Choroid plexus epithelial cell (primary cell): ENCODE measurements at regions not wholly inside any gene's neighbourhood (a gene's known extent, or its start where the extent isn't known, plus 50 kb on each side); places are given as distances from the start of the nearest gene placed in this dataset.

Experiments
- DNase-seq: peaks from one replicate; pipeline ENCODE4 v3.0.0-alpha.2; 2010; ENCODE audit warnings: low read depth
- H3K4me3 ChIP-seq: 2 replicates; pipeline ENCODE4 v1.5.1; 2011; ENCODE audit warnings: low read depth, mild to moderate bottlenecking, control low read depth, low read length, moderate library complexity
- CTCF ChIP-seq: conservative IDR thresholded peaks from 2 replicates; pipeline ENCODE4 v1.5.1; 2011; ENCODE audit warnings: low read depth, mild to moderate bottlenecking, control low read depth, inconsistent platforms, low read length, moderate library complexity

GRCh38 chr6:94005835-94006234 lies 586.5 kb upstream of the EPHA7 start:
- no peak for TF ChIP-seq CTCF
- no peak for DNase-seq
- H3K4me3 ChIP-seq, result no peak overlapping the region

GRCh38 chr6:93992976-93993375 lies 573.6 kb upstream of the EPHA7 start:
- H3K4me3 ChIP-seq, result no peak overlapping the region
- peak; percentile 46 for DNase-seq
- TF ChIP-seq CTCF, result no peak

DNA sequence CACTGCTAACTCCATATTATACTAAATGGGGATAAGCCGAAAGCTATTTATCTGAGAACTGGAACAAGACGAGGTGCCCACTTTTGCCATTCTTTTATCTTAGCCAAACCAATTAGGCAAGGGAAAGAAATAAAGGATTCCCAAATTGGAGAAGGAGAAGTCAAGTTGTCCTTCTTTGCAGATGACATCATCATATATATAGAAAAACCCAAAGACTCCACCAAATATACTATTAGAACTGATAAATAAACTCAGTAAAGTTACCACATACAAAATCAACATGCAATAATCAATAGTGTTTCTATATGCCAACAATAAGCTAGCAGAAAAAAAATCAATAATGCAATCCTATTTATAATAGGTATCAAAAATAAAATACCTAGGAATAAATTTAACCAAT lies 570.3 kb upstream of the EPHA7 start:
- H3K4me3 ChIP-seq, result no peak overlapping the region
- no peak for DNase-seq
- TF ChIP-seq CTCF, result no peak

DNA sequence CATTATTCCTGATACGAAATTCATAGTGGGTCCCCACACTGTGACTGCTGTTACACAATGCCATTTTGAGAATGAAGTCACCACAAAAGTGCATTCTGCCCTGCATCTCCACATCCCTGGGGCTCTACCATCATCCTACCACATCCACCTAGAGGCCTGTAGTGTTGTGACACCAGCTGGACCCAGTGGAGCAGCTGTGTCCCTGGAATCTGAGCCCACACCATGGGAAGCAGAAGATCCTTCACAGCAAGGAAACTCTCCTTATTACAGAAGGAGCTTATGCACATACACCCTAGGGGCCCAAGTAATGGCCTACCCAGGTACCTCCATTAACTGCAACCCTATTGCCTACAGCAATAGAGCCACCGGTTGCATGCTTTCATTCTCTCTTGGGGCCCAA lies 566.6 kb upstream of the EPHA7 start:
- no peak overlapping the region for H3K4me3 ChIP-seq
- no peak for DNase-seq
- TF ChIP-seq CTCF, result no peak

DNA sequence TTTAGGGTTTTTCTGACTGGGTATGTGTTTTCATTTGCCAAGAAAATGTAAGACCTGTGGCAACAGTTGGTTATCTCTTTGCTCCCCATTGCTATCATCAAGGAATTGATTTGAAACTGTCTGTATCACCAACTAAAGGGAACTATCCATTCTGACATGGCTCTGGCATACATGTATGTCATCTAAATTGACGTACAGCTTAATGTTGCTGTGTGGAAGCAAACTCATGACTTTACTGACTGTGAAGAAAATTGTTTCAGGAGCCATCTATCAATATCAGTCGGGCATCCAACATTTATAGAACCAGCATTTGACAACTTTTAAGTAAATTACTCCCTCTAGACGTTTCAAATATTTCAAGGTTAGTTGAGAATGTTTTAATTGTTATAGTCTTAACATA lies 555.8 kb upstream of the EPHA7 start:
- no peak for TF ChIP-seq CTCF
- DNase-seq, result no peak

DNA sequence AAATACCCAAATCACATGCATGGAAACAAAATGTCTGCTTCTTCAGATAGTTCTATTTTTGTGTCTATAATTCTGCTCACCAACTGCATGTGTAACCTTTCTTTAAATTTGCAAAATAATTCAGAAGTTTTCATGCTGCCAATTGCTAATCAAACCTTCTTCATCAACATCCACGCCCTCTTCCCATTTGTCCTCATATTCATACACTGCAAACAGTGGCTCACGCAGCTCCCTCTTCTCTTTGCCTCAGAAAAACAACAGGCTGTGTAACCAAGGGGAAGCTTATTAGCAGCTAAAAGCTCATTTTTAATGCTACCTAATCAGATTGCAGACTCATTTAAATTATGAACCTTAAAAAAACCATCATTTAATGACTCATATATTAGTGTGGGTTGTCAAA lies 555.0 kb upstream of the EPHA7 start:
- no peak for DNase-seq
- no peak for TF ChIP-seq CTCF
- H3K4me3 ChIP-seq, result no peak overlapping the region

More for the DNA sequence above, 555.8 kb upstream of the EPHA7 start:
- no peak overlapping the region for H3K4me3 ChIP-seq

DNA sequence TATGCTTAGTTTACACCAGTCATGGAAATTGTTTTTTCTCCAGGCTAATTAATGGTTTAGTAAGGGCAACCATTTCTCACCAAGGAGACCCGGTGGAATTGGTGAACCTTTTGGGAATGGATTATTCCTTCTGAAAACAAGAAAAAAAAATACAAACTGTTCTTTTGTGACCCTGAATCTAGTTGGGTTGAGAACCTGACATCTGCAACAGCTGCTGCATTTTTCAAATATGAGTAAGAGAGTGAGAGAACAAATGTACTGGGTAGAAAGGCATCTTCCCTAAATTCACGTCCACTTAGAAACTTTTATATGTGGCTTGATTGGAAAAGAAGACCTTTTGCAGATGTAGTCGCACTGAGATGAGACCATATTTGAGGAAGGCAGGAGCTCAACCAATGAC lies 553.4 kb upstream of the EPHA7 start:
- TF ChIP-seq CTCF, result no peak
- no peak overlapping the region for H3K4me3 ChIP-seq
- DNase-seq, result peak; percentile 67
